ENCODE measurements at regions not wholly inside any gene's neighbourhood (a gene's known extent, or its start where the extent isn't known, plus 50 kb on each side); places are given as distances from the start of the nearest gene placed in this dataset.

- TF ChIP-seq MXI1 (IDR thresholded peaks at IDR 0.05; ENCODE audit: low read depth, low read length) (no peak), CTCF (IDR thresholded peaks at IDR 0.05) (no peak), FOXJ3 (CRISPR knock-in tag; IDR thresholded peaks at IDR 0.05) (no peak), SIN3A (IDR thresholded peaks at IDR 0.05; ENCODE audit: borderline replicate concordance, low read depth, low read length) (no peak), NRF1 (IDR thresholded peaks at IDR 0.05; ENCODE audit: low read depth, low read length) (no peak), RAD21 (IDR thresholded peaks at IDR 0.05; ENCODE audit: low read length) (no peak), PBX3 (IDR thresholded peaks at IDR 0.05) (no peak), POLR2AphosphoS5 (IDR thresholded peaks at IDR 0.05; ENCODE audit: low read depth, low read length) (no peak), NFIC (IDR thresholded peaks at IDR 0.05; ENCODE audit: borderline replicate concordance) (no peak), MAX (IDR thresholded peaks at IDR 0.05; ENCODE audit: low read depth) (no peak)
Measured at GRCh38 chr3:117644203-117644602, 934.6 kb downstream of the TUSC7 start.
